HCT116 (cell line): ENCODE measurements at regions not wholly inside any gene's neighbourhood (a gene's known extent, or its start where the extent isn't known, plus 50 kb on each side); places are given as distances from the start of the nearest gene placed in this dataset.

Experiments
- ATAC-seq: fragments of 200-7000 bp; cut with Tn5 transposase; 2 replicates; pipeline ENCODE4 v1.9.1; 2020; ENCODE audit warnings: mild to moderate bottlenecking, moderate library complexity
- BruUV-seq: library from RNA; stranded (reverse); fragments of 400-500 nt; replicated peaks from 2 replicates; lab custom pipeline; 2021; lab: Mats Ljungman, UMichigan
- CTCF ChIA-PET: fragments of 300-600 bp; sonication (Branson Sonifier 250); formaldehyde crosslinking; loops from one replicate; lab custom pipeline; 2021; ENCODE audit warnings: antibody characterized with exemption; lab: Charles Lee
- POLR2A ChIA-PET: fragments of 300-600, 350-600 bp; sonication (Branson Sonifier 250); formaldehyde crosslinking; loops from one replicate; lab custom pipeline; 2021; ENCODE audit warnings: antibody characterized with exemption; lab: Charles Lee
- RAD21 ChIA-PET, 2 experiments: fragments of 300-600 bp; sonication (Branson Sonifier 250); formaldehyde crosslinking; loops; one replicate each; lab custom pipeline; 2023; ENCODE audit warnings: low total read pairs in 2 of 2; ENCODE audit not compliant: uncharacterized antibody in 2 of 2, unreplicated experiment in 2 of 2, low non-redundant PET in 1 of 2; lab: Charles Lee
- DNase-seq: peaks from one replicate; pipeline ENCODE4 v3.0.0-alpha.2; 2010; ENCODE audit warnings: low read depth, low spot score
- H2AFZ ChIP-seq: fragments of 200-600 bp; shearing (Covaris generic), sonication (generic); 2 replicates; pipeline ENCODE4 v1.6.1; 2017; ENCODE audit warnings: low read depth, mixed run types, mixed read lengths, antibody characterized with exemption, low read length; ENCODE audit not compliant: poor library complexity, severe bottlenecking
- H3K27ac ChIP-seq: 2 replicates; pipeline ENCODE4 v1.5.1; 2012; ENCODE audit warnings: low read depth, low read length
- H3K27me3 ChIP-seq: fragments of 200-600 bp; sonication (generic); 2 replicates; pipeline ENCODE4 v1.6.1; 2016; ENCODE audit warnings: mixed run types, low read length, mixed read lengths; ENCODE audit not compliant: insufficient read depth
- H3K36me3 ChIP-seq, 2 experiments: fragments of 200-500 bp in 1 of 2; fragments of 200-600 bp in 1 of 2; sonication (Bioruptor generic) in 1 of 2; sonication (generic) in 1 of 2; 2 replicates each; pipeline versions ENCODE4 v1.5.1 to v1.6.1; 2014 to 2016; ENCODE audit warnings: low read length in 2 of 2, inconsistent platforms in 1 of 2, mixed read lengths in 1 of 2, mixed run types in 1 of 2; ENCODE audit not compliant: insufficient read depth in 2 of 2, control insufficient read depth in 1 of 2
- H3K4me1 ChIP-seq, 2 experiments: fragments of 200-600 bp in 1 of 2; sonication (generic) in 1 of 2; 2 replicates each; pipeline versions ENCODE4 v1.5.1 to v1.6.1; 2012 to 2017; ENCODE audit warnings: low read length in 2 of 2, inconsistent platforms in 1 of 2, mild to moderate bottlenecking in 1 of 2, mixed read lengths in 1 of 2, mixed run types in 1 of 2, moderate library complexity in 1 of 2; ENCODE audit not compliant: insufficient read depth in 2 of 2, control insufficient read depth in 1 of 2
- H3K4me2 ChIP-seq: fragments of 200-600 bp; sonication (generic); 2 replicates; pipeline ENCODE4 v1.6.1; 2017; ENCODE audit warnings: mixed run types, low read length, mixed read lengths
- H3K4me3 ChIP-seq, 2 experiments: fragments of 200-600 bp in 1 of 2; sonication (generic) in 1 of 2; replicated peaks in 1 of 2; 2 replicates each; pipeline ENCODE4 v1.5.1; 2011 to 2016; ENCODE audit warnings: low read length in 2 of 2, control low read depth in 1 of 2, low read depth in 1 of 2, mild to moderate bottlenecking in 1 of 2, mixed read lengths in 1 of 2, mixed run types in 1 of 2
- H3K79me2 ChIP-seq: fragments of 200-600 bp; sonication (generic); 2 replicates; pipeline ENCODE4 v1.6.1; 2017; ENCODE audit warnings: mild to moderate bottlenecking, mixed run types, low read length, moderate library complexity, mixed read lengths; ENCODE audit not compliant: insufficient read depth
- H3K9ac ChIP-seq: fragments of 200-600 bp; sonication (generic); 2 replicates; pipeline ENCODE4 v1.6.1; 2016; ENCODE audit warnings: low read length, mixed read lengths
- H3K9me2 ChIP-seq: fragments of 200-600 bp; sonication (generic), shearing (Covaris generic); 2 replicates; pipeline ENCODE4 v1.6.1; 2017; ENCODE audit warnings: mixed run types, mild to moderate bottlenecking, moderate library complexity; ENCODE audit not compliant: insufficient read depth
- H3K9me3 ChIP-seq, 2 experiments: fragments of 200-500 bp in 1 of 2; fragments of 200-600 bp in 1 of 2; sonication (Bioruptor generic) in 1 of 2; sonication (generic) in 1 of 2; 2 replicates each; pipeline ENCODE4 v1.6.1; 2014 to 2017; ENCODE audit warnings: low read length in 2 of 2, mixed read lengths in 2 of 2, inconsistent platforms in 1 of 2, low read depth in 1 of 2, mild to moderate bottlenecking in 1 of 2, mixed run types in 1 of 2, moderate library complexity in 1 of 2; ENCODE audit not compliant: control insufficient read depth in 1 of 2, insufficient read depth in 1 of 2
- H4K20me1 ChIP-seq: fragments of 200-600 bp; sonication (generic), shearing (Covaris generic); 2 replicates; pipeline ENCODE4 v1.6.1; 2017; ENCODE audit warnings: mixed run types, mild to moderate bottlenecking, moderate library complexity; ENCODE audit not compliant: insufficient read depth
- ATF3 ChIP-seq: IDR thresholded peaks from 2 replicates; pipeline ENCODE4 v1.6.1; 2012
- CEBPB ChIP-seq: IDR thresholded peaks from 2 replicates; pipeline ENCODE4 v1.6.1; 2012; ENCODE audit warnings: low read depth
- CTCF ChIP-seq, 3 experiments: fragments of 200-600 bp in 1 of 3; sonication (generic) in 1 of 3; IDR thresholded peaks in 2 of 3; conservative IDR thresholded peaks in 1 of 3; 2 replicates each; pipeline ENCODE4 v1.5.1; 2012 to 2017; ENCODE audit warnings: low read depth in 2 of 3, low read length in 2 of 3, antibody characterized with exemption in 1 of 3, borderline replicate concordance in 1 of 3, control low read depth in 1 of 3, mild to moderate bottlenecking in 1 of 3, mixed read lengths in 1 of 3, mixed run types in 1 of 3, moderate library complexity in 1 of 3; ENCODE audit not compliant: insufficient read depth in 1 of 3
- EZH2 ChIP-seq: fragments of 200-600 bp; sonication (generic); IDR thresholded peaks from 2 replicates; pipeline ENCODE4 v1.6.1; 2017; ENCODE audit warnings: antibody characterized with exemption, mixed run types
- EZH2phosphoT487 ChIP-seq: fragments of 200-600 bp; IDR thresholded peaks from 2 replicates; pipeline ENCODE4 v1.6.1; 2018; ENCODE audit warnings: antibody characterized with exemption, borderline replicate concordance
- JUND ChIP-seq: IDR thresholded peaks from 2 replicates; pipeline ENCODE4 v1.6.1; 2012
- RAD21 ChIP-seq: IDR thresholded peaks from 2 replicates; pipeline ENCODE4 v1.6.1; 2012; ENCODE audit warnings: low read depth, mild to moderate bottlenecking
- SP1 ChIP-seq: IDR thresholded peaks from 2 replicates; pipeline ENCODE4 v1.6.1; 2012; ENCODE audit warnings: low read depth
- SRF ChIP-seq: IDR thresholded peaks from 2 replicates; pipeline ENCODE4 v1.6.1; 2012; ENCODE audit warnings: low read depth
- YY1 ChIP-seq: IDR thresholded peaks from 2 replicates; pipeline ENCODE4 v1.6.1; 2011; ENCODE audit warnings: low read length, low read depth, moderate library complexity, mild to moderate bottlenecking; ENCODE audit not compliant: insufficient replicate concordance; ENCODE audit errors: extremely low read depth
- ZBTB33 ChIP-seq: IDR thresholded peaks from 2 replicates; pipeline ENCODE4 v1.6.1; 2011; ENCODE audit warnings: mild to moderate bottlenecking, low read length, moderate library complexity; ENCODE audit not compliant: insufficient replicate concordance; ENCODE audit errors: extremely low read depth
- ZFX ChIP-seq: fragments of 450-650 bp; IDR thresholded peaks from 2 replicates; pipeline ENCODE4 v1.6.1; 2017
- ZNF274 ChIP-seq: fragments of 200-500 bp; sonication (Bioruptor generic); IDR thresholded peaks from 2 replicates; pipeline ENCODE4 v1.6.1; 2014; ENCODE audit warnings: mild to moderate bottlenecking, low read depth, low read length, inconsistent platforms
- intact Hi-C: fragments of 100-400 bp; cut with micrococcal nuclease; formaldehyde crosslinking; loops from 2 replicates; pipeline ENCODE4 v1.10.0; 2022

- TF ChIP-seq ZBTB33, result no peak
- TF ChIP-seq CEBPB, result no peak
- no peak for TF ChIP-seq EZH2
- TF ChIP-seq ZNF274, result no peak
- TF ChIP-seq EZH2phosphoT487, result no peak
These were observed 376.5 kb downstream of the ADGRL2 start (continued) for GRCh38 chr1:82177192-82177591.

- H3K4me1 ChIP-seq, result no peaks in the 10 kb centered on the region
- ChIA-PET CTCF (no interaction called here), RAD21 (no interaction called here), POLR2A (no interaction called here)
- no peak overlapping the region for H3K4me3 ChIP-seq
- no peak overlapping the region for H3K4me2 ChIP-seq
- no TSS peak for BruUV-seq
- no peaks in the 10 kb centered on the region for H3K27me3 ChIP-seq
- DNase-seq (no peak), ATAC-seq (no peak)
- H3K27ac ChIP-seq, result no peak overlapping the region
- no peak for TF ChIP-seq EZH2
- no peak for TF ChIP-seq YY1
- no peak for TF ChIP-seq SRF
- TF ChIP-seq JUND, result no peak
- no peak for TF ChIP-seq ZFX
- no peak for TF ChIP-seq CTCF (IDR thresholded peaks at IDR 0.05 in 2 of 3, conservative IDR thresholded peaks at IDR 0.05 in 1 of 3; ENCODE audit: borderline replicate concordance in 1 of 3, insufficient read depth in 1 of 3, low read depth in 2 of 3, low read length in 2 of 3)
- TF ChIP-seq ATF3, result no peak
- TF ChIP-seq SP1, result no peak
- TF ChIP-seq RAD21, result no peak
- H3K9ac ChIP-seq, result no peak overlapping the region
- no peaks in the 10 kb centered on the region for H3K36me3 ChIP-seq
- no peaks in the 10 kb centered on the region for H3K9me2 ChIP-seq
- H2AFZ ChIP-seq, result no peak overlapping the region
- intact Hi-C loops, result no loop called here
- H3K79me2 ChIP-seq, result no peaks in the 10 kb centered on the region
- no peaks in the 10 kb centered on the region for H4K20me1 ChIP-seq
- no peaks in the 10 kb centered on the region; a peak in 1 of 4 replicates for H3K9me3 ChIP-seq
These were observed 371.2 kb downstream of the ADGRL2 start for GRCh38 chr1:82171955-82172354.
